OCI-LY1 (cell line): ENCODE measurements at regions not wholly inside any gene's neighbourhood (a gene's known extent, or its start where the extent isn't known, plus 50 kb on each side); places are given as distances from the start of the nearest gene placed in this dataset.

Experiments used
- H2AFZ ChIP-seq: fragments of 200-600 bp; sonication (generic), shearing (Covaris generic); 2 replicates; pipeline ENCODE4 v1.6.0; 2014; ENCODE audit warnings: antibody characterized with exemption, mild to moderate bottlenecking, low read length
- H3F3A ChIP-seq: fragments of 200-600 bp; sonication (generic), shearing (Covaris generic); 2 replicates; pipeline ENCODE4 v1.6.0; 2014; ENCODE audit warnings: mild to moderate bottlenecking, antibody characterized with exemption, low read length, moderate library complexity; ENCODE audit not compliant: insufficient read depth
- H3K27ac ChIP-seq: fragments of 200-600 bp; sonication (generic); 2 replicates; pipeline ENCODE4 v1.5.1; 2014; ENCODE audit warnings: low read length, mixed run types, mild to moderate bottlenecking, low read depth; ENCODE audit not compliant: poor library complexity, severe bottlenecking
- H3K27me3 ChIP-seq: fragments of 200-600 bp; sonication (generic); 2 replicates; pipeline ENCODE4 v1.6.0; 2014; ENCODE audit warnings: antibody characterized with exemption, mild to moderate bottlenecking, low read length, moderate library complexity; ENCODE audit not compliant: insufficient read depth
- H3K36me3 ChIP-seq: fragments of 200-600 bp; sonication (generic); 2 replicates; pipeline ENCODE4 v1.6.1; 2014; ENCODE audit warnings: mild to moderate bottlenecking, antibody characterized with exemption, low read length, moderate library complexity, mixed read lengths; ENCODE audit not compliant: insufficient read depth
- H3K4me1 ChIP-seq: fragments of 200-600 bp; sonication (generic); 2 replicates; pipeline ENCODE4 v1.5.1; 2014; ENCODE audit warnings: mild to moderate bottlenecking, low read length, moderate library complexity; ENCODE audit not compliant: insufficient read depth, severe bottlenecking
- H3K4me2 ChIP-seq: fragments of 200-600 bp; sonication (generic), shearing (Covaris generic); 2 replicates; pipeline ENCODE4 v1.6.1; 2014; ENCODE audit warnings: low read length
- H3K4me3 ChIP-seq: fragments of 200-600 bp; sonication (generic); 2 replicates; pipeline ENCODE4 v1.5.1; 2014; ENCODE audit warnings: low read length, low read depth, mild to moderate bottlenecking, mixed read lengths; ENCODE audit not compliant: poor library complexity, severe bottlenecking
- H3K79me2 ChIP-seq: fragments of 200-600 bp; shearing (Covaris generic); 2 replicates; pipeline ENCODE4 v1.6.1; 2016; ENCODE audit warnings: mixed run types, low read length, mixed read lengths; ENCODE audit not compliant: insufficient read depth
- H3K9ac ChIP-seq: fragments of 200-600 bp; sonication (generic), shearing (Covaris generic); 2 replicates; pipeline ENCODE4 v1.6.1; 2014; ENCODE audit warnings: mild to moderate bottlenecking, low read length, mixed read lengths
- H3K9me2 ChIP-seq: fragments of 200-600 bp; sonication (generic), shearing (Covaris generic); 2 replicates; pipeline ENCODE4 v1.6.1; 2014; ENCODE audit warnings: low read depth, mild to moderate bottlenecking, low read length, mixed read lengths
- H3K9me3 ChIP-seq: fragments of 200-600 bp; shearing (Covaris generic); 2 replicates; pipeline ENCODE4 v1.6.1; 2014; ENCODE audit warnings: low read length, mixed read lengths
- H4K20me1 ChIP-seq: fragments of 200-600 bp; sonication (generic), shearing (Covaris generic); 2 replicates; pipeline ENCODE4 v1.6.0; 2016; ENCODE audit warnings: mild to moderate bottlenecking, low read length; ENCODE audit not compliant: insufficient read depth
- EZH2 ChIP-seq: fragments of 200-600 bp; sonication (generic), shearing (Covaris generic); IDR thresholded peaks from 2 replicates; pipeline ENCODE4 v1.8.0; 2017; ENCODE audit warnings: borderline replicate concordance, mixed run types, mild to moderate bottlenecking, antibody characterized with exemption, low read length, moderate library complexity, mixed read lengths
- TF ChIP-seq, protein P1 (sequence below): fragments of 200-600 bp; sonication (generic), shearing (Covaris generic); IDR thresholded peaks from 2 replicates; pipeline ENCODE4 v1.5.1; 2017; ENCODE audit warnings: mild to moderate bottlenecking, antibody characterized with exemption, low read length, moderate library complexity, mixed read lengths

DNA sequence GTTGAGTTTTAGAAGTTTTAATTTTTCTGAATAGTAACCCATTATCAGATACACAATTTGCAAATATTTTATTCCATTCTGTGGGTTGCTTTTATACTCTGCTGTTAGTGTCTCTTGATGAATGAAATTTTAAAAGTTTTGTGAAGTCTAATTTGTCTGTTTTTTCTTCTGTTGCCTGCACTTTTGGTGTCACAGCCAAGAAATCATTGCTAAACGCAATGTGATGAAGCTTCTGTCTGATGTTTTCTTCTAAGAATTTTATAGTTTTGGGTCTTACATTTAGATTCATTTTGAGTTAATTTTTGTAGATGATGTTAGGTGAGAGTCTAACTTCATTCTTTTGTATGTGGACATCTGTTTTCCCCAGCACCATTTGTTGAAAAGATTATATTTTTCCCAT, 330.0 kb upstream of the FOXK1 start:
- no peaks in the 10 kb centered on the region for H4K20me1 ChIP-seq
- H3K27me3 ChIP-seq: no peaks in the 10 kb centered on the region; the same call in 1 of the 2 replicates
- no peak overlapping the region for H3K4me2 ChIP-seq
- no peaks in the 10 kb centered on the region for H3K36me3 ChIP-seq
- TF ChIP-seq, protein P1, sequence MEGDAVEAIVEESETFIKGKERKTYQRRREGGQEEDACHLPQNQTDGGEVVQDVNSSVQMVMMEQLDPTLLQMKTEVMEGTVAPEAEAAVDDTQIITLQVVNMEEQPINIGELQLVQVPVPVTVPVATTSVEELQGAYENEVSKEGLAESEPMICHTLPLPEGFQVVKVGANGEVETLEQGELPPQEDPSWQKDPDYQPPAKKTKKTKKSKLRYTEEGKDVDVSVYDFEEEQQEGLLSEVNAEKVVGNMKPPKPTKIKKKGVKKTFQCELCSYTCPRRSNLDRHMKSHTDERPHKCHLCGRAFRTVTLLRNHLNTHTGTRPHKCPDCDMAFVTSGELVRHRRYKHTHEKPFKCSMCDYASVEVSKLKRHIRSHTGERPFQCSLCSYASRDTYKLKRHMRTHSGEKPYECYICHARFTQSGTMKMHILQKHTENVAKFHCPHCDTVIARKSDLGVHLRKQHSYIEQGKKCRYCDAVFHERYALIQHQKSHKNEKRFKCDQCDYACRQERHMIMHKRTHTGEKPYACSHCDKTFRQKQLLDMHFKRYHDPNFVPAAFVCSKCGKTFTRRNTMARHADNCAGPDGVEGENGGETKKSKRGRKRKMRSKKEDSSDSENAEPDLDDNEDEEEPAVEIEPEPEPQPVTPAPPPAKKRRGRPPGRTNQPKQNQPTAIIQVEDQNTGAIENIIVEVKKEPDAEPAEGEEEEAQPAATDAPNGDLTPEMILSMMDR: no peak
- TF ChIP-seq EZH2: no peak
- H2AFZ ChIP-seq: no peak overlapping the region
- no peak overlapping the region for H3K27ac ChIP-seq
- no peaks in the 10 kb centered on the region for H3K9me3 ChIP-seq
- no peaks in the 10 kb centered on the region for H3K4me1 ChIP-seq
- H3K4me3 ChIP-seq: no peak overlapping the region
- no peaks in the 10 kb centered on the region for H3K9me2 ChIP-seq
- no peak overlapping the region for H3K9ac ChIP-seq
- no peaks in the 10 kb centered on the region for H3K79me2 ChIP-seq
- H3F3A ChIP-seq: no peaks in the 10 kb centered on the region

DNA sequence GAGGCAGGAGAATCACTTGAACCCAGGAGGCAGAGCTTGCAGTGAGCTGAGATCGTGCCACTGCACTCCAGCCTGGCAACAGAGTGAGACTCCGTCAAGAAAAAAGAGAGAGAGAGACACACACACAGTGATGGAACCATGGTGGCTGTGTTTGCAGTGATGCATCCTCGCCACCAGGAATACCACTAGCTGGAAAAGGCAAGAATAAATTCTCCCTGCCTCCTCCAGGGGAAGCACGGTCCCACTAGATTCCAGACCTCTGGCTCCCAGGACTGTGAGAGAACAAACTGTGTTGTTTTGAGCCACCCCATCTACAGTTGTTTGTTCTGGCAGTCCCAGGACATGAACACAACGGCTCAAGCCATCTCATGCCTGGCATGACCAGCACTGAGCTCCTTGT, 320.3 kb upstream of the FOXK1 start:
- Histone ChIP-seq H3K79me2 (no peaks in the 10 kb centered on the region), H3K9me2 (no peaks in the 10 kb centered on the region), H3K27me3 (no peaks in the 10 kb centered on the region), H3K4me1 (no peaks in the 10 kb centered on the region), H3F3A (no peaks in the 10 kb centered on the region), H4K20me1 (no peaks in the 10 kb centered on the region), H3K36me3 (no peaks in the 10 kb centered on the region), H3K9ac (no peak overlapping the region), H2AFZ (no peak overlapping the region), H3K4me2 (no peak overlapping the region), H3K9me3 (no peaks in the 10 kb centered on the region), H3K4me3 (no peak overlapping the region), H3K27ac (no peak overlapping the region)
- TF ChIP-seq, protein P1: no peak

DNA sequence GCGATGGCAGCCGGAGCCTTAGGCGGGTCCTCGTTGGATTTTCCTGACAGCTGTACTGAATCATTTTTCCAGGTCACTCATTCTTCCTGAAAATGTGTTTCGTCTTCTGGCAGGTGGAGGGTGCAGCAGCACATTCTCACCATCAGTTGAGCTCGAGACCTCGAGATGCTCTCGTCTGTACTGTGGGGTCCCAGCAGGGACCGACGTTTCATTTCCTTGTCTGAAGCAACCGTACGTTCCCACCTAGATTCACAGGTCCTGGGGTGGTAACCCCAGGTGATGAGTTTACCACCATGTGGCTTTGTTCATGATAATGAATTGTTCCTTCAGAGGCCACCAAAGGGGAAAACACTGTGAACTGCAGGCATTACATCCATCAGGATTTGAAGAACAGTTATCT, 298.5 kb upstream of the FOXK1 start:
- TF ChIP-seq, protein P1: no peak
- TF ChIP-seq EZH2: no peak
- Histone ChIP-seq H2AFZ (no peak overlapping the region), H3K4me2 (no peak overlapping the region), H3K4me3 (no peak overlapping the region), H3K79me2 (no peaks in the 10 kb centered on the region), H3K27me3 (no peaks in the 10 kb centered on the region), H4K20me1 (no peaks in the 10 kb centered on the region), H3K4me1 (no peaks in the 10 kb centered on the region), H3K36me3 (no peaks in the 10 kb centered on the region), H3K9ac (no peak overlapping the region), H3K9me2 (no peaks in the 10 kb centered on the region), H3K9me3 (no peaks in the 10 kb centered on the region), H3K27ac (no peak overlapping the region), H3F3A (no peaks in the 10 kb centered on the region)
